Endothelial cell of umbilical vein (primary cell): ENCODE measurements at regions not wholly inside any gene's neighbourhood (a gene's known extent, or its start where the extent isn't known, plus 50 kb on each side); places are given as distances from the start of the nearest gene placed in this dataset.

ENCODE experiments used
- BruUV-seq: library from RNA; stranded (reverse); fragments of 400-500 nt; replicated peaks from 2 replicates; lab custom pipeline; 2021; lab: Mats Ljungman, UMichigan
- CTCF ChIA-PET: fragments of 300-600, 350-600 bp; sonication (Branson Sonifier 250); formaldehyde crosslinking; loops from one replicate; lab custom pipeline; 2021; ENCODE audit warnings: antibody characterized with exemption, inconsistent platforms; lab: Charles Lee
- POLR2A ChIA-PET: fragments of 300-600, 350-600 bp; sonication (Branson Sonifier 250); formaldehyde crosslinking; loops from one replicate; lab custom pipeline; 2021; ENCODE audit warnings: antibody characterized with exemption, inconsistent platforms; lab: Charles Lee
- DNase-seq: peaks from one replicate; pipeline ENCODE4 v3.0.0-alpha.2; 2011; ENCODE audit warnings: low read depth, low spot score
- FAIRE-seq: peaks from 2 replicates; lab custom pipeline; 2011; peaks lifted over from hg19 to GRCh38; lab: Jason Lieb, UNC
- H2AFZ ChIP-seq: 2 replicates; pipeline ENCODE4 v1.6.0; 2012; ENCODE audit warnings: low read depth, low read length, control low read depth, inconsistent platforms
- H3K27ac ChIP-seq: 2 replicates; pipeline ENCODE4 v1.5.1; 2011; ENCODE audit warnings: low read depth, mild to moderate bottlenecking, control low read depth, low read length, moderate library complexity; ENCODE audit not compliant: insufficient read depth
- H3K27me3 ChIP-seq, 2 experiments: 2 replicates each; pipeline versions ENCODE4 v1.6.0 to v1.6.1; 2011; ENCODE audit warnings: low read length in 2 of 2, mixed read lengths in 1 of 2; ENCODE audit not compliant: control insufficient read depth in 2 of 2, insufficient read depth in 2 of 2
- H3K36me3 ChIP-seq, 2 experiments: 2 replicates in 1 of 2; 3 replicates in 1 of 2; pipeline ENCODE4 v1.5.1; 2011; ENCODE audit warnings: low read length in 2 of 2, mild to moderate bottlenecking in 1 of 2, moderate library complexity in 1 of 2; ENCODE audit not compliant: control insufficient read depth in 2 of 2, insufficient read depth in 2 of 2; ENCODE audit errors: extremely low read depth in 1 of 2
- H3K4me1 ChIP-seq: 3 replicates; pipeline ENCODE4 v1.5.1; 2011; ENCODE audit warnings: mild to moderate bottlenecking, low read length; ENCODE audit not compliant: control insufficient read depth, insufficient read depth; ENCODE audit errors: extremely low read depth
- H3K4me2 ChIP-seq: 2 replicates; pipeline ENCODE4 v1.6.1; 2011; ENCODE audit warnings: low read length, control low read depth, mixed read lengths; ENCODE audit not compliant: insufficient read depth
- H3K4me3 ChIP-seq, 3 experiments: fragments of 200-600 bp in 1 of 3; sonication (generic), shearing (Covaris generic) in 1 of 3; replicated peaks in 1 of 3; 2 replicates each; pipeline ENCODE4 v1.5.1; 2011 to 2016; ENCODE audit warnings: control low read depth in 3 of 3, low read length in 3 of 3, mild to moderate bottlenecking in 2 of 3, inconsistent platforms in 1 of 3, low read depth in 1 of 3, moderate library complexity in 1 of 3; ENCODE audit not compliant: insufficient read depth in 1 of 3
- H3K79me2 ChIP-seq: 2 replicates; pipeline ENCODE4 v1.6.0; 2012; ENCODE audit warnings: low read length, inconsistent platforms; ENCODE audit not compliant: control insufficient read depth, insufficient read depth
- H3K9ac ChIP-seq: replicated peaks from 2 replicates; pipeline ENCODE3; 2011; ENCODE audit warnings: low read length, control low read depth; ENCODE audit not compliant: insufficient read depth; ENCODE audit errors: extremely low read depth
- H3K9me1 ChIP-seq: replicated peaks from 3 replicates; pipeline ENCODE4 v1.6.0; 2011; ENCODE audit warnings: mild to moderate bottlenecking, low read length; ENCODE audit not compliant: control insufficient read depth, insufficient read depth; ENCODE audit errors: extremely low read depth
- H3K9me3 ChIP-seq: replicated peaks from 2 replicates; pipeline ENCODE4 v1.5.1; 2012; ENCODE audit warnings: low read length, inconsistent platforms; ENCODE audit not compliant: control insufficient read depth, insufficient read depth
- H4K20me1 ChIP-seq: replicated peaks from 2 replicates; pipeline ENCODE3; 2011; ENCODE audit warnings: mild to moderate bottlenecking, low read length; ENCODE audit not compliant: control insufficient read depth, insufficient read depth; ENCODE audit errors: extremely low read depth
- EZH2 ChIP-seq: IDR thresholded peaks from 2 replicates; pipeline ENCODE4 v1.6.1; 2012; ENCODE audit warnings: borderline replicate concordance, low read depth, mild to moderate bottlenecking, moderate library complexity, low read length, inconsistent platforms; ENCODE audit not compliant: severe bottlenecking
- FOS ChIP-seq: IDR thresholded peaks from 2 replicates; pipeline ENCODE4 v1.6.1; 2011; ENCODE audit warnings: mild to moderate bottlenecking, low read length, moderate library complexity, borderline replicate concordance; ENCODE audit not compliant: insufficient read depth
- GATA2 ChIP-seq: IDR thresholded peaks from 2 replicates; pipeline ENCODE4 v1.7.0; 2011; ENCODE audit warnings: low read depth, mild to moderate bottlenecking, moderate library complexity, mixed read lengths, low read length; ENCODE audit not compliant: insufficient read length, insufficient read depth
- JUN ChIP-seq: IDR thresholded peaks from 2 replicates; pipeline ENCODE4 v1.6.1; 2011; ENCODE audit warnings: borderline replicate concordance, low read depth; ENCODE audit not compliant: insufficient read length, insufficient read depth
- MYC ChIP-seq: IDR thresholded peaks from one replicate; pipeline ENCODE4 v1.6.1; 2011; ENCODE audit warnings: mild to moderate bottlenecking, low read depth, low read length
- POLR2AphosphoS5 ChIP-seq: IDR thresholded peaks from 2 replicates; pipeline ENCODE4 v1.6.1; 2012; ENCODE audit warnings: low read depth, mild to moderate bottlenecking, control low read depth, low read length, moderate library complexity; ENCODE audit not compliant: insufficient read depth
- dilution Hi-C: fragments of 300-500 bp; cut with MboI; formaldehyde crosslinking; loops from one replicate; pipeline ENCODE4 v1.15.0; 2019; ENCODE audit warnings: low sequenced_read_pairs; ENCODE audit not compliant: extremely low pct_ligation_motif_present
- intact Hi-C: fragments of 100-400 bp; cut with micrococcal nuclease; formaldehyde crosslinking; loops from one replicate; pipeline ENCODE4 v1.10.0; 2022
- TF ChIP-seq, protein P1 (sequence below): IDR thresholded peaks from 2 replicates; pipeline ENCODE4 v1.6.1; 2011; ENCODE audit not compliant: insufficient read depth, insufficient read length
- TF ChIP-seq, protein P2 (sequence below), 2 donors: IDR thresholded peaks; 1 replicate in 1 of 2; 2 replicates in 1 of 2; pipeline ENCODE4 v1.5.1; 2011; ENCODE audit warnings: low read length in 2 of 2, mild to moderate bottlenecking in 2 of 2, moderate library complexity in 2 of 2, control low read depth in 1 of 2, inconsistent platforms in 1 of 2, low read depth in 1 of 2; ENCODE audit not compliant: insufficient read depth in 1 of 2; ENCODE audit errors: extremely low read depth in 1 of 2

DNA sequence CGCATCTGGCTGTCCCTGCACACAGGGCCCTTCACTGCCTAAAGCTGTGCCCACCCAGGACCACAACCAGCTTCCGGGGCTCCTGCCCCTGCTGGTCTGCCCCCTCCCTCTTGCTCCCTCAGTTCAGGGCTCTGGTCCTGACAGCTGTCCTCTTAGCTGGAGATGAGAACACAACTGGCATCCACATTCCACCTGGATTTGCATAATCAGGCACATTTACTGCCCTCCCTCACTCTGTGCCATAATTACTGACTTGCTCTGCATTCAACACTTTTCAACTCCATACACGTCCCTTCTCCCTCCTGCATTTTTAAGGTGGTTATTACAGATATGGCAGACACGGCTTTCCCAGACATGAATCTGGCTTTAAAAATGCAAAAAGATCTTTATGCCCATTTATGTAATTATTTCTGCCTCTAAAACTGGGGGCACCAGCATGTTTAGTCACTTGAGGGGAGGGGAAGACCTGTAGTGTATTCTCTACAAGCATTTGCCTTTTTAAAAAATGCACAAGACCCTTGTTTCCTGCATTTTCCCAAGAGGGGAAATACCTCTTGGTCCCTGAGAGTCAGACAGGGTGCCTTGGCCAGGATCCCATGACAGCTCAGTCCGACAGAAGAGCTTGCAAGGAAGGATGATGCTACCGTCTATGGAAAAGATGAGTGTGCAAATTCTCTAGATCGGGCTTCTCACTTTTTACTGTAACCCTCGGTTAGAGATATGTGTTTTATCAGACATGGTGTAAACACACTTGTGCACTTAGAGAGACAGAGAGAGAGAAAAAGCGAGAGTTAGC is 401.8 kb downstream of the PREX1 start:
- CTCF ChIA-PET = no interaction called here
- no peak overlapping the region for H3K9ac ChIP-seq
- intact Hi-C loops (no loop called here), dilution Hi-C loops (no loop called here)
- H3K9me3 ChIP-seq = no peaks in the 10 kb centered on the region
- BruUV-seq = no TSS peak
- POLR2A ChIA-PET = no interaction called here
- H3K9me1 ChIP-seq = no peaks in the 10 kb centered on the region
- DNase-seq (no peak), FAIRE-seq (no peak)
- H2AFZ ChIP-seq = no peak overlapping the region
- TF ChIP-seq POLR2AphosphoS5 (no peak), GATA2 (no peak), EZH2 (no peak), JUN (no peak), MYC (no peak), FOS (no peak)
- TF ChIP-seq, protein P1, sequence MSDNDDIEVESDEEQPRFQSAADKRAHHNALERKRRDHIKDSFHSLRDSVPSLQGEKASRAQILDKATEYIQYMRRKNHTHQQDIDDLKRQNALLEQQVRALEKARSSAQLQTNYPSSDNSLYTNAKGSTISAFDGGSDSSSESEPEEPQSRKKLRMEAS = no peak
- TF ChIP-seq, protein P2, sequence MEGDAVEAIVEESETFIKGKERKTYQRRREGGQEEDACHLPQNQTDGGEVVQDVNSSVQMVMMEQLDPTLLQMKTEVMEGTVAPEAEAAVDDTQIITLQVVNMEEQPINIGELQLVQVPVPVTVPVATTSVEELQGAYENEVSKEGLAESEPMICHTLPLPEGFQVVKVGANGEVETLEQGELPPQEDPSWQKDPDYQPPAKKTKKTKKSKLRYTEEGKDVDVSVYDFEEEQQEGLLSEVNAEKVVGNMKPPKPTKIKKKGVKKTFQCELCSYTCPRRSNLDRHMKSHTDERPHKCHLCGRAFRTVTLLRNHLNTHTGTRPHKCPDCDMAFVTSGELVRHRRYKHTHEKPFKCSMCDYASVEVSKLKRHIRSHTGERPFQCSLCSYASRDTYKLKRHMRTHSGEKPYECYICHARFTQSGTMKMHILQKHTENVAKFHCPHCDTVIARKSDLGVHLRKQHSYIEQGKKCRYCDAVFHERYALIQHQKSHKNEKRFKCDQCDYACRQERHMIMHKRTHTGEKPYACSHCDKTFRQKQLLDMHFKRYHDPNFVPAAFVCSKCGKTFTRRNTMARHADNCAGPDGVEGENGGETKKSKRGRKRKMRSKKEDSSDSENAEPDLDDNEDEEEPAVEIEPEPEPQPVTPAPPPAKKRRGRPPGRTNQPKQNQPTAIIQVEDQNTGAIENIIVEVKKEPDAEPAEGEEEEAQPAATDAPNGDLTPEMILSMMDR (IDR thresholded peaks at IDR 0.05; ENCODE audit: extremely low read depth in 1 of 2, insufficient read depth in 1 of 2, low read depth in 1 of 2, low read length in 2 of 2) = no peak
- no peaks in the 10 kb centered on the region for H3K36me3 ChIP-seq
- H3K4me2 ChIP-seq = no peak overlapping the region
- H3K79me2 ChIP-seq = no peaks in the 10 kb centered on the region
- H3K27ac ChIP-seq = no peak overlapping the region
- no peak overlapping the region for H3K4me3 ChIP-seq
- no peaks in the 10 kb centered on the region for H3K4me1 ChIP-seq
- no peaks in the 10 kb centered on the region for H3K27me3 ChIP-seq
- H4K20me1 ChIP-seq = no peaks in the 10 kb centered on the region
